Bone marrow (tissue), 2 donors: ENCODE measurements at regions not wholly inside any gene's neighbourhood (a gene's known extent, or its start where the extent isn't known, plus 50 kb on each side); places are given as distances from the start of the nearest gene placed in this dataset.
"Not testable (repeated sequence)": the region's sequence is repeated elsewhere in the genome, so short reads cannot be mapped to it uniquely, and the experiment has no call there.

Source experiments
- DNase-seq, 2 donors: peaks; one replicate each; lab custom pipeline; 2025; lab: John Stamatoyannopoulos, UW

DNA sequence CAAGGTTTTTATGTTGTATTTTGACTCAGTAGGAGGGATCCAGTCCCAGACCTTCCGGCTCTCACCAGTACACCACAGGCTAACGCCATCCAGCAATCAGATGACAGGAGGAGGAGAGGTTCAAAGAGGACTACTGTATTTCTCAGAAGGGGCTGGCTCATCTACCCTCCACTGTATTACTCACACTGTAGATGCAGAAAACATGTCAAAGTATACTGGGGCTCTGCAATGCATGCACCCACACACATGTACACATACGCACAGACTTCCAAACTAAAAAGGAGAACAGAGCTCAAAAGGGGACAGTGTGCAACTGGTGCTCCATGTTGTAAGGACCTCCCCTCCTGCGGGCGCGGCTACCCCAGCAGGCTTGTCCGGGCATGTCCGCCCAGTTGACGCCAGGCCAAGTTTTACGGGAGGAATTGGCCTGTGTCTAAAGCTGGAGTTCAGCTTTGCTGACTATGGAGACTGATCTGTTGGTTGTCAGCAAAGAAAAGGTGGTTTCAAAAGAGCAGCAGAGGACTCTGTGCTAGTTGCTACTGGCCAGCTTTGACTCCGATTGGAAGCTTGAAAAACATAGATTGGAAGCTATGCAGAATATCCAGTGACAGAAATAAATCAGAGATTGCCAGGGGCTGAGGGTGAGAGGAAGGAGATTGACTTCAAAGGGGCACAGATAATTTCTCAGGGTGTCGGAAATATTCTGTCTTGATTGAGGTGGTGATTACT, 314.2 kb downstream of the DLEU7 start:
- no peak for DNase-seq

DNA sequence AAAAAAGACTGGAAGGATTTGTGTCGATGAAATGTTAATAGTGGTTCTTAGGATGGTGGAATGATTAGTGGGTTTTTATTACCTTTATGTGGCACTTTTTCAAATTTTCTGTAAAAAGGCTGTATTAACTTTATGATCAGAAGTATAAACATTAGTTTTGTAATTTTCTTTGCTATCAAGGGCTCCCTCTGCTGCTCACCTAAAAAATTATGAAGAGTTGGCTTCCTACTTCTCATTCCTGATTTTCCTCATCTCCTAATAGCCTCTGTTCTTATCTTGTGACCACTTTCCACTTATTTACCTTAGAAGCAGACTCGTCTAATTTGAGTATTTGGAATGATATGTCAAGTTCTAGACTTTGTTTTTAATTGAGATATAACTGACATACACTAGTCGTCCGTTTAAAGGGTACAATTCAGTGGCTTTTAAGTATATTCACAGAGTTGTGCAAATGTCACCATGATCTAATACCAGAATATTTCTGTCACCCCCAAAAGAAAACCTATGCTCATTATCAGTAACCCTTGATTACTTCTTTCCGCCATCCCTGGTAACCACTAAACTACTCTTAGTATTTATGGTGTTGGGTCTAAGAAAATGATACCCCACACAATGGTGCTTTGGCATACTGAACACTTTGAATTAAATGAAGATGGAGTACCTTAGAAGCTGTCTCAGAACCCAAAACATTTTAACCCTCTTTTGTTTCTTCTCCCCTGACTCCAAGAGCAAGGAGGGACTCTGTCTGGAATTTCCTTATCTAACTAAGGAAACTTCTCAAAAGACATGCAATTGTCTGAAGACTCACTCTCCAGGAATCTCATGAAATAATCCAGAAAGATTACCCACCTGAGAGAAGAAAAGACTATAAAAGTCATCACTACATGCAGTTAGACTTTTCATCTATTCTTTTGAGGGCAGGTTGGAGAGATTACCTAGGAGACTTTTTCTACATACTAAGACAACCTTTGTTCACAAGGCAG, 311.3 kb downstream of the DLEU7 start:
- DNase-seq, result peak in 1 of 2 donors; percentile 14

DNA sequence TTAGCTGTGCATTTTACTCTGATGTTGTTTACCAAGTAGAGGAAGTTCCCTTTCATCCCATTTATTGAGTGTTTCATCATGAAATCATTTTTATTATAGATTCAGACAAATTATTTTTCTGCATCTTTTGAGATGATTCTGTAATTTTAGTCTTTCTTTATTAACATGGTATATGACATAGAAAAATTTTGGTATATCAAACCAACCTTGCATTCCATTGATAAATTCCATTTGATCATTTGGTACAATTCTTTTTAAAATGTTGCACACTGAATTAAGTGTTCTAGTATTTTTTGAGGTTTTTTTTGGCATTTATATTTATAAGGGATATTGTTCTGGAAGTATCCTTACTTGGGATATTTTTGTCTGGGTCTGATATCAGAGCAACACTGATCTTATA, 308.4 kb downstream of the DLEU7 start:
- no peak for DNase-seq

DNA sequence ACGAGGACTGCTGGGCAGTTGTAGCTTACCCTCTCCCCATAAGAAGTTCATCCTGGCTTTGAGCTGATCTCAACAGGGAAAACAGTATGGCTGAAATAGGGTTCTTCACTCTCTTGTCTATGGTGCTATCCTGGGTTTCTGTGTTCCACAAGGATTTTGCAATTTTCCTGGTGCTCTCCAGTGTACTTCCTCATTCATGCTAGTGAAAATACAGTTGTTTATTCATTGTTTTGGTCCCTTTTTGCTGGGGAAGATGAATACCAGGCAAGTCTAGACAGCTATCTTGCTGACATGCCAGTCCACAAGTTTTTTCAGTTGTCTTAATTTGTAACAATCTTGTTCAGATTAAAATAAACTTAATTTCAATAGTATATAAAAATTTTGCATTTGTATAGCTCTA, 306.5 kb downstream of the DLEU7 start:
- no peak for DNase-seq

DNA sequence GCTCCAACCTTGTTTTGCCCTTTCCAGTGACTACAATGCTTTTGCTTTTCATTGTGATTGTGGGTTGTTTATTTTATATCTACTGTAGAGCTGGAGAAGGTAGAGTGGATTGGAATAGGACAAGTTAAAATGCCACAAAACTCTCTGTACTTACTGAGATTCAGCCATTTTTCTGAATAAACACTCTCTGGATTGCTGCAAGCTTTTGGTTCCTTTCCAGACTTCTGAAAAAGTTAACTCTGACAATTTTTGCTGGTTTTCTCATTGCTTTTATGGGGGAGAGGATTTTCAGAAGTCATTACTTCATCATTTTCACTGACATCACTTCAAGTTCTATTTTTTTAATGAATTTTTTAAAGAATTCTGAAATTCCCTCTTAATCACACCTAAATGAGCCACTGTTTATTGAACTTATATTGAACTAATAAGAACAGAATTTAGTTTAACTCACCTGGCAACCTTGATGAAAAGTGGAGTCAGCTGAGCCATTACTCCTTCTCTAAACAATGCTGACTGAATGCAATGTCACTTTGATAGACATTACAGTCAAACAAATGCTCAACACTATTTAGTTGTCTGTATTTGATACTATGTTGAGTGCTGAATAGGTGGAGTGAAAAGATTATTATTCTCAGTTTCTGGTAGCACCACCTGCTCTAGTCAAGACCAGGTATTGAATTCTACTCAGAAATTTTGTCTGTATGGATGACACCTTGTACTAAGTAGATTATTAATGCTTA, 303.5 kb downstream of the DLEU7 start:
- no peak for DNase-seq

DNA sequence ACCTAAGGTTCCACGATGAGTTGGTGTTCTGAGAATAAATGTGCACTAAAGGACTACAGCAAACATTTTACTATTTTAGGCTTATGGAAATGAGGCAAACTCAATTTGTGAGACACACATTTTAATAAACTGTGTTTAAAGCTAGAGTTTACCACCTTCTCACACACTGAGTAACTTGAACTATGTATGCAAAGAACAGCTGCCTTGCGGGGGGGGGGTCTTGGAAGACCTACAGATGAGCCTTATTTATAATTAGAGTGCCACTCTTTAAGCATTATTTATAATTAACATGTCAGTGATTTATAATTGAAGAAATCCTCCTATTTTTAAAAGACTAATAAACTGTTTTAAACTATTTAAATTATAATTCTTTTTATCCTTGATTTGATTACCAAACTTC, 300.4 kb downstream of the DLEU7 start:
- no peak for DNase-seq

DNA sequence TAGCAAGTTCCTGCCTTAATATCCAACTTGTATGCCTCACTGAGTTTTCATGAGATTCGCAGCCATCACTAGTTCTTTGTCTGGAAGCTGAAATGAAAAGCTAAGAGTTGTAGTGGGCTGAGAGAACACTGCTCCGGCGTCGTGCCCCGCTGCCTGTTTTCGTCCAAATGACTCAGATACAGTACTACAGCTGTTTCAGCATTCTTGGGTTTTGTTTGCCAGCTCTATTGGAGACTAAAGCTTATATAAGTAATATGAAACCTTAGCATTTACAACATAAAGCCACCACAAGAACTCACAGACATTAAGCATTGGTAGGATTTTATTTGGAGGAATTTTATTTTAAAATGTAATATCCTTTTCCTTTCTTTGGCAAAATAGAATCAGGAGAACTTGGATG, 299.7 kb downstream of the DLEU7 start:
- no peak for DNase-seq

DNA sequence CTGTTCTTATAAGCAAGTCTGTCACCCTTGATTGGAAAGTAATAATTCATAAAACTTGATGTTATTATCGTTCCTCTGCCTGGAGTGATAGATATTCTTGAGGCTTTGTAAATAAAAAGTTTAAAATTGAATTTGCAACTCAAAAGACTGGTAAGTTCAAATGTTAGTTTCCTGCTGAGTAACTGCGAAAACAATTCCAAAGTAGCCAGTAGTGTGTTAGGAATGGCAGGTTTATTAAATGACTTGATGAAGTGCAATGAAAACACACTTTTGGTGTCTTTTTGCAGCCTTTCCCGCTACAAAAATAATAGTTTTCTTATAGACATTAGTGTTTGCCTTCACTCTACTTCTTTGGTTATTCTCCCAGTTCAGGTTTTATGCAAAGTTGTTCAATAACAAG, 299.3 kb downstream of the DLEU7 start:
- DNase-seq, result no peak

DNA sequence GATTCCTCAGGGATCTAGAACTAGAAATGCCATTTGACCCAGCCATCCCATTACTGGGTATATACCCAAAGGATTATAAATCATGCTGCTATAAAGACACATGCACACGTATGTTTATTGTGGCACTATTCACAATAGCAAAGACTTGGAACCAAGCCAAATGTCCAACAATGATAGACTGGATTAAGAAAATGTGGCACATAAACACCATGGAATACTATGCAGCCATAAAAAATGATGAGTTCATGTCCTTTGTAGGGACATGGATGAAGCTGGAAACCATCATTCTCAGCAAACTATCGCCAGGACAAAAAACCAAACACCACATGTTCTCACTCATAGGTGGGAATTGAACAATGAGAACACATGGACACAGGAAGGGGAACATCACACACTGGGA, 296.3 kb downstream of the DLEU7 start:
- DNase-seq, result not testable (repeated sequence)

DNA sequence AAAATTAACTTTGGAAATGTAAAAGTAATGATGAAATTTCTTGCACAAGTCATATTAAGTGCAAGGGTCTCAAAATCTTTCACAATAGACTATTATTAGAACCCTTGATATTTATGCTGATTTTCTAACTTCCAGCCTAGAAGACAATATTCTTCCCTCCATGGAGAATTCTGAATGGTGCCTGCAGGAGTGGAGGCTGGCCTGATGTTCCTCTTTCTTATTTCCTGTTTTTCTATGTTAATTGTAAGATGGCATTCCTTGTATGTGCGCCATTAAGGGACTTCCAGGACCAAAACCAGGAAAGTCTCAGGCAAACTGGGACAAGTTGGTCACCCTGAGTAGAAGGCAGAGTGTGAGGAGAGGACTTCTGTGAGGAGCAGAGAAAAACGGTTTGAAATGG, 294.9 kb downstream of the DLEU7 start:
- DNase-seq, result no peak

DNA sequence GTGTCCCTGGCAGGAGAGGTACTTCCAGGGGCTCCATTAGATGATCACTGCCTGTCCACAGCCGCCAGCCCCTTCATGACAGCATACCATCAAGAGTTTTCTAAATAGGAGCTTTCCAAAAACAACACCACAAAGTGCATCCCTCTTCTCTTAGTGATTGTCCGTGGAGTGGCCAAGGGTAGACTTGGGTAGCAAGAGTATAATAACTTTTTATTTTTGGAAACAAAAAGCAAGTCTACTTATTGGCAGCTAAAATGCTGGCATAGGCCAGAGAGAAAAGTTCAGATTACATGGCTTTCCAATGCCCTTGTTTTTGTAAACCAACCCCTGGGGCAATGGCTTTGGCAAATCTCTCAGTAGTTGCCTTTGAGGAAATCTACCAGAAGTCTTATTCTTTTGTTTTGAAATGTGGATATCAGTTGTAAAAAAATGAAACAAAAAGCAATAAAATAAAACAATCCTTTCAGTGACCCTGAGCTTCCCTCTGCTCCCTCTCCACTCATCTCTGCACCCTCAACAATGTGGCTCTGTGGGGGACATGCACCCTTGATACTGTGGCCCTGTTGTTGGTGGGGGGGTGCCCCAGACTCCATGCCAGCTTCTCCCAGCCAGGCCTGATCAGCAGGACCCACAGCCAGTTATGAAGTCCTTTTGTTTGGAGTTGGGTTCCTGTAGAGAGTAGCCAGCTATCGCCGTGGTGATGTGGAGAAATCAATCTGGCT, 294.1 kb downstream of the DLEU7 start:
- DNase-seq, result no peak

DNA sequence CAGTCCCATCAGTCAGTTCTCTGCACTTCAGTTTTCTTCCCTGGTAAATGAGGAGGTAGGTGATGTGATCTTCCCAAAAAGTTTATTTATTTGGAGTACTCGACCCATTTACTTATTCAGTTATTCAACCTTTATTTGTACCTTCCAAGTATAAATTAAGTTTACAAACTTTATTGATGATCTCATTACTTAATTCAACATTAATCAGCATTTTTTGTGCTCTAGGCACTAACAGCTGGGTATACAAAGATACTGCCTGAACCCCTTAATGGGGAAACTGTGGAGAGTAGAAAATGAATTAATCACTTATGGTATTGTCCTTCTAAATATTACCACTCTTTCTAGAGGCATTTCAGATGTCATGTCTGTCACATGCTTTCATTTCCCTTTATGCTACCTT, 293.3 kb downstream of the DLEU7 start:
- DNase-seq, result no peak

DNA sequence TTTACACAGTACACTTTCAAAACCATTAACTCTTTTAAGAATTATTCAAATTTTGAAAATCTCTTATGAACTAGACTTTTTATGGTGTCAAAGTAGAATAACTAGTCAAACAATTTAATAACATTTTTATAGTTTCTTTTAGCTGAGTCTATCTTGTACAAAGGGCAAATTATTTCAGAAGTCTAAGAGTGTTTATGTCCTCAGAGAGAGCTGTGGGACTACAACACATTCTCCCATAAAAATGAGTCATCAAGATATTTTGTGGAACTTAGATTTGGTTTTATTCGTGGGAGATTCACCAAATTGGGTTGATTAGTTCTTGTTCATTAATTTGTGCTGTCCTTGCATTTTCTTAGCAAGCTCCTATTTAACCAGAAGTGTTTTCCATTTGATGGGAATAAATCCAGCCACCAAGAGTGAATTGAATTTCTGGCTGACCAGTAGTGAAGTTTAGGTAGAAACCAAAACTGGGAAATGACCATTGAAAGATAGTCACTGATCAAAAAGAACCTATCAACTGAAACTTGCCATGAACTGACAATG, 291.0 kb downstream of the DLEU7 start:
- DNase-seq, result no peak

DNA sequence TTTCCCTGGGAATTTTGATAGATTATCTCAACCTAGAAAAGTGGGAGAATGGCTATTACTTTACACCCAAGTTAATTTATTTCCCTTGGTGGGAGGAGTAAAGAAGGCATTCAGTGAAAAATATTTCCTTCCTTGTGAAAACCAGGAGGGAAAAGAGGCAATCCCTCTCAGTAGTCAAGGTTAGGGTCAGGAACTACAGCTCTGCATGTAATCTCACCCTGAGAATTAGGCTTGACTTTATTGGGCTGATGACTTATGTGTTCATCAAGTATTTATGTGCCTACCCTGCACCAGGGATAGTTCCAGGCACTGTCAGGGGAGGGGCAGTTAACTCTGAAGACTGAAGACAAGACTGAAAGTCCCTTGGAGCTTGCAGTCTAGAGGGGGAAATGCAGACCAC, 281.8 kb downstream of the DLEU7 start:
- no peak for DNase-seq

DNA sequence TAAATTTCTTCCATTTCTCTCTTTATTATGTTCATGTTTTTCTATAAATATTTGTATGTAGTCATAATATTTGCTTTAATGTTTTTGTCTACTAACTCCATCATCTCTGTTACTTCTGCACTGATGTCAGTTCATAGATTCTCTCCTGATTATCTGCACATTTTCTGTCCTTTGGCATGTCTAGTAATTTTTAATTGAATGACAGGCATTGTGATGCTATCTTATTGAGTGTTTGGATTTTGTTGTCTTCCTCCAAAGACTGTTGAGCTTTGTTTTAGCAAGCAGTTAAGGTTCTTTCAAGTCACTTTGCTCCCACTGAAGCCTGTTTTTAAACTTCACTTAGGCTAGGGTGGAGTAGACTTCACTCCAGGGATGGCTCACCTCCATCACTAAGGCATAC, 276.8 kb downstream of the DLEU7 start:
- DNase-seq, result no peak

DNA sequence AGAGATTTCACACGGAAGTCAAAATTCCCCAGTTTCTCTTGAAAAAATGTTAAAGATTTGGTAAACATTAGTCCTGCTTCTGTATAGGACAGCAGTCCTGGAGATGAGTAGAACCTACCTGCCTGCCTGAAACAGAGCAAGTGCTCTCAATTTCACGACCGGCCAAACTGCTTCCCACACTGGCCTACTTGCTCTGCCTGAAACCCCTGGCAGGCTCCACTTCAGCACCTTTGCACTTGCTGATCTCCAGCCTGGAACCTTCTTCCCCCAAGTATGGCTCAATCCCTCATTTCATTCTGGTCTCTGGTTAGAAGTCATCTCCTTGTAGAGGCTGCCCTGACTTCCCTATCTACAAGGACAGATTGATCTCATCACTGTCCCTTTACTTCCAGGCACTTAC, 271.4 kb downstream of the DLEU7 start:
- no peak for DNase-seq

DNA sequence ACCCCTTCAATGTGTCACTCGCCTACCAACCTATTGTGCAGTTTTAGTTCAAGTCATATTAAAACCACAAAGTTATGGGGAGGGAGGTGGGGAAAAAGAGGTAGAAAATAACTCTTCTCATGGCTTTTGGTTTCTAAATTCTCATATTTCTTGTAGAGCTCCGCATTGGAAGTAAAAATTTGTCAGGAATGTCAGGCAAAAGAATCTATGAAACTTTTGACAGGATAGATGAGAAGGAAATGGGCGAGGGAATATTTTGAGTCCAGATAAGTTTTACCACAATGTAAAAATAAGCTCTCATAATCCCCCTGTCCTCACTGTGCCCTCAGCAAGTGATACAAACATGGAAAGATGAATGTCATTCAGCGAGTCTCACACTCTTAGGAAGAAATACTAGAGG, 270.4 kb downstream of the DLEU7 start:
- DNase-seq, result no peak

DNA sequence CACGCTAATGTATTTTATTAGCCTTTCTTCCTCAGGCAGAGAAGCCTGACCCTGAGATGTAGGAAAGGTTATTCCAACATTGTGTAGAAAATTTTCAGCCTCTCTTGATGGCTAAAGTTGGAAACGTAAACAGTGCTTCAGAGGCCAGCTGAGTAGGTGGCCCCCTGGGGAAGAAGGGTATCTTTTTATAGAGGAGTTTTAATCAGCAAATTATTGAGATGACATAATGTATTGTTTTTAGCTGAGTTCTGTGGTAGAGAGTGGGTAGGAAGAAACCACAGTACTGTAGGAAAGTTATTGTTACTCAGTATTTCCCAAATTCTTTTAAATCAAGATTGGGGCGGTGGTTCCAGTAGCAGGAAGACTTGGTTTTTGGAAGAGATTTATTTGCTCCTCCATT, 268.8 kb downstream of the DLEU7 start:
- no peak for DNase-seq

DNA sequence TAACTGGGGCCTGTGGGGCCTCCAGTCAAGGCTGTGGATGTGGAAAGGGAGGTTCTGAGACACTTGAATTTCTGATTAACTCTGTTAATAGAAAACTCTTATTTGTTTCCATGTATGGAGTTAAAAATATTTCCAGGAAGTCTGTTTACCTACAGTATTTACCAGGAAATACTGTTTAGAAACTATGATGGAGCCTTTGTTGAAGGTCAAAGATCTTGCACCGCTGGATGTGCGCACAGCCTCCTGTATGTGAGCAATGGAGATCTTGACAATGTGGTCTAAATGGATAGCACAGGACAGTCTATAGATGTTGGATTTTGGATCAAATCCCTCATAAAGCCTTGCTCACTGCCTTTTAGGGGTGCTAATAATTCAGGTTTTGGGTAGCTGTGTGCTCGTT, 268.4 kb downstream of the DLEU7 start:
- no peak for DNase-seq

DNA sequence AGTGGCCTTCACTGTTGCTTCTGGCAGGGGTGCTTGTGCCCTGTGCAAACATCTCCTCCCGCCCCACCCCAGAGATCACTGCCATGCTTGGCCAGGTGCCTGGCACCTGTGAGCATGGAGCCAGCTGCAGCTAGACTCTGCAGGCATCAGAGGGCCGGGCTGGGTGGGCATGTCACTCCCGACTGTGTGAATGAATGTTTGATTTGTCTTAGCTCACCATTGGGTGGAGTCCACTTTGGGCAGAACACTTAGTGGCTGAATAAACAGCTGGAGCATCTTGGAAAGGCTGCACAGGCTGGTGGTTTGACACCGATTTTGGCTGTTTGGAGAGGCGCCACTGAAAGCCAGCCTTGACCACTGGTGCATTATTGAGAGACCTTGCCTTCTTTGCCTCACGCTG, 267.3 kb downstream of the DLEU7 start:
- no peak for DNase-seq

DNA sequence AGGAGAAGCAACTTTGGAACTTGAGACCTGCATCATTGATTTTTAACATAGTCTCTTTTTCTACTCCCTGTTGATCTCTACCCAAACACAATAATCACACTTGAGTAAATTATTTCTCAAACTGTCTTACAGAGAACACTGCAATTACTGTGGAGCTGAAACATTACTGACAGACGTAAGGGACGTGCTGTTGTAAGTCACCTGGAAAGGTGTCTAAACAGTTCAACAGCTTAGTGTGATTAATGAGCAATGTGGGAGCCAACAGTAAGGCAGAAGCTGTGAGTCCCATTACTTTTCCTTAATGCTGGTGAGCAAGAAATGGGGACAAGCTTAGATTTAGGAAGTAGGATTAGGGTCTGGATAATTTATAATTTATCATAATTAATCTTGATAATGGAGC, 265.7 kb downstream of the DLEU7 start:
- DNase-seq, result no peak
